ENCODE measurements at regions not wholly inside any gene's neighbourhood (a gene's known extent, or its start where the extent isn't known, plus 50 kb on each side); places are given as distances from the start of the nearest gene placed in this dataset.

GRCh38 chr1:73820843-73821242, 377.1 kb downstream of the LRRIQ3 start:
- TF ChIP-seq, protein P1, sequence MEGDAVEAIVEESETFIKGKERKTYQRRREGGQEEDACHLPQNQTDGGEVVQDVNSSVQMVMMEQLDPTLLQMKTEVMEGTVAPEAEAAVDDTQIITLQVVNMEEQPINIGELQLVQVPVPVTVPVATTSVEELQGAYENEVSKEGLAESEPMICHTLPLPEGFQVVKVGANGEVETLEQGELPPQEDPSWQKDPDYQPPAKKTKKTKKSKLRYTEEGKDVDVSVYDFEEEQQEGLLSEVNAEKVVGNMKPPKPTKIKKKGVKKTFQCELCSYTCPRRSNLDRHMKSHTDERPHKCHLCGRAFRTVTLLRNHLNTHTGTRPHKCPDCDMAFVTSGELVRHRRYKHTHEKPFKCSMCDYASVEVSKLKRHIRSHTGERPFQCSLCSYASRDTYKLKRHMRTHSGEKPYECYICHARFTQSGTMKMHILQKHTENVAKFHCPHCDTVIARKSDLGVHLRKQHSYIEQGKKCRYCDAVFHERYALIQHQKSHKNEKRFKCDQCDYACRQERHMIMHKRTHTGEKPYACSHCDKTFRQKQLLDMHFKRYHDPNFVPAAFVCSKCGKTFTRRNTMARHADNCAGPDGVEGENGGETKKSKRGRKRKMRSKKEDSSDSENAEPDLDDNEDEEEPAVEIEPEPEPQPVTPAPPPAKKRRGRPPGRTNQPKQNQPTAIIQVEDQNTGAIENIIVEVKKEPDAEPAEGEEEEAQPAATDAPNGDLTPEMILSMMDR (IDR thresholded peaks at IDR 0.05), result no peak
- no peak for TF ChIP-seq POLR2A (IDR thresholded peaks at IDR 0.05)

Measured in uterus (tissue), 2 donors.